Lower leg skin (tissue), 4 donors: ENCODE measurements at regions not wholly inside any gene's neighbourhood (a gene's known extent, or its start where the extent isn't known, plus 50 kb on each side); places are given as distances from the start of the nearest gene placed in this dataset.
"Not testable (repeated sequence)": the region's sequence is repeated elsewhere in the genome, so short reads cannot be mapped to it uniquely, and the experiment has no call there.

ENCODE experiments used
- DNase-seq, 2 donors: peaks; one replicate each; pipeline ENCODE4 v3.0.0-alpha.2; 2019; ENCODE audit warnings: low spot score in 2 of 2
- H3K4me3 ChIP-seq: fragments of 200-600 bp; sonication (generic); 2 replicates; pipeline ENCODE4 v1.5.1; 2017; ENCODE audit warnings: mild to moderate bottlenecking, low read depth; ENCODE audit not compliant: poor library complexity, severe bottlenecking
- POLR2A ChIP-seq, 2 donors: fragments of 450-650 bp; IDR thresholded peaks; one replicate each; pipeline ENCODE4 v1.6.1; 2016 to 2017; ENCODE audit warnings: antibody characterized with exemption in 2 of 2, mild to moderate bottlenecking in 1 of 2, moderate library complexity in 1 of 2
- WGBS, 2 donors: methylation state at CpG; one replicate each; pipeline ENCODE4 v1.1.5; 2018; 5-methylcytosine and 5-hydroxymethylcytosine counted together
- intact Hi-C: fragments of 100-400 bp; cut with DNase I; formaldehyde crosslinking; loops from one replicate; pipeline ENCODE4 v1.15.0; 2023; ENCODE audit warnings: low total_unique reads
- TF ChIP-seq, protein P1 (sequence below), 3 donors: fragments of 450-650 bp; IDR thresholded peaks; one replicate each; pipeline ENCODE4 v1.5.1; 2016; ENCODE audit warnings: antibody characterized with exemption in 3 of 3, mild to moderate bottlenecking in 3 of 3, moderate library complexity in 2 of 3

DNA sequence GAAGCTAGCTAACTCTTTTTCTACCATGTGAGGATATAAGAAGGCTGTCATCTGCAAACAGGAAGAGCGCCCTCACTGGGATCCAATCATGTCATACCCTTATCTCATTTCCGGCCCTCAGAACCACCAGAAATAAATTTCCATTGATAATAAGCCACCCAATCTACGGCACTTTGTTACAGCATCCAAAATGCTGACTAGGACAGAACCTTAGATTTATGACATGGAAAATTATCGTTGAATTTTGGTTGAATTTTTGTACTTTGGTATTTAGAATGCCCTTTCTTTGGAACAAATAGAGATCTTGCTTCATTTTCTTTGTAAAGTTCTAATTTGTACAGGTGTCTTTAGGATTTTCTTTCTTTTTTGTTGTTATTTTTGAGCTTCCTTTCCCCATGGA lies 53.3 kb upstream of the CYLC2 start:
- no peak for DNase-seq
- TF ChIP-seq POLR2A (IDR thresholded peaks at IDR 0.05): no peak
- TF ChIP-seq, protein P1, sequence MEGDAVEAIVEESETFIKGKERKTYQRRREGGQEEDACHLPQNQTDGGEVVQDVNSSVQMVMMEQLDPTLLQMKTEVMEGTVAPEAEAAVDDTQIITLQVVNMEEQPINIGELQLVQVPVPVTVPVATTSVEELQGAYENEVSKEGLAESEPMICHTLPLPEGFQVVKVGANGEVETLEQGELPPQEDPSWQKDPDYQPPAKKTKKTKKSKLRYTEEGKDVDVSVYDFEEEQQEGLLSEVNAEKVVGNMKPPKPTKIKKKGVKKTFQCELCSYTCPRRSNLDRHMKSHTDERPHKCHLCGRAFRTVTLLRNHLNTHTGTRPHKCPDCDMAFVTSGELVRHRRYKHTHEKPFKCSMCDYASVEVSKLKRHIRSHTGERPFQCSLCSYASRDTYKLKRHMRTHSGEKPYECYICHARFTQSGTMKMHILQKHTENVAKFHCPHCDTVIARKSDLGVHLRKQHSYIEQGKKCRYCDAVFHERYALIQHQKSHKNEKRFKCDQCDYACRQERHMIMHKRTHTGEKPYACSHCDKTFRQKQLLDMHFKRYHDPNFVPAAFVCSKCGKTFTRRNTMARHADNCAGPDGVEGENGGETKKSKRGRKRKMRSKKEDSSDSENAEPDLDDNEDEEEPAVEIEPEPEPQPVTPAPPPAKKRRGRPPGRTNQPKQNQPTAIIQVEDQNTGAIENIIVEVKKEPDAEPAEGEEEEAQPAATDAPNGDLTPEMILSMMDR (IDR thresholded peaks at IDR 0.05): no peak
- intact Hi-C loops: no loop called here
- WGBS, 2 donors: 86 to 88% methylated on average over 4 of the region's 4 CpGs
- H3K4me3 ChIP-seq: no peak overlapping the region

- no peak for DNase-seq
- no peak overlapping the region for H3K4me3 ChIP-seq
- WGBS, 2 donors: 49 to 81% methylated on average over 1 of the region's 1 CpG
- TF ChIP-seq POLR2A (IDR thresholded peaks at IDR 0.05): no peak
- intact Hi-C loops: no loop called here
Measured at GRCh38 chr9:102922526-102922925, 72.6 kb upstream of the CYLC2 start.

DNA sequence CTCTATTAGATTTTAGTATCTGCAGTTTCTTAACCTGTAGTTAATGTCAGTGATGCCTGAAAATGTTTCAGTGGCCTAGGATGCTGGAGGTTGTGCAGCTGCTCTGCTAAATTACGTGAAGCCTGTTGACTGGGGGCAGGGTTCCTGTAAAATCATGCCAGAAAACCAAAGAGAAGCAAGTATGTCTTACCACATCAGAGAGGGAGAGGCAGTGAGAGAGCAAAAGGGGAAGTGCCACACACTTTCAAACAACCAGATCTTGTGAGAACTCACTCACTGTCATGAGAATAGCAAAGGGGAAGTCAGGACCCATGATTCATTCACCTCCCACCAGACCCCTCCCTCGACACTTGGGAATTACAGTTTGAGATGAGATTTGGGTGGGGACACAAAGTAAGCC lies 83.9 kb upstream of the CYLC2 start:
- WGBS, 2 donors: 24 to 39% methylated on average over 2 of the region's 2 CpGs
- TF ChIP-seq, protein P1 (IDR thresholded peaks at IDR 0.05): no peak
- TF ChIP-seq POLR2A (IDR thresholded peaks at IDR 0.05): no peak
- no peak for DNase-seq
- intact Hi-C loops: no loop called here
- no peak overlapping the region for H3K4me3 ChIP-seq

DNA sequence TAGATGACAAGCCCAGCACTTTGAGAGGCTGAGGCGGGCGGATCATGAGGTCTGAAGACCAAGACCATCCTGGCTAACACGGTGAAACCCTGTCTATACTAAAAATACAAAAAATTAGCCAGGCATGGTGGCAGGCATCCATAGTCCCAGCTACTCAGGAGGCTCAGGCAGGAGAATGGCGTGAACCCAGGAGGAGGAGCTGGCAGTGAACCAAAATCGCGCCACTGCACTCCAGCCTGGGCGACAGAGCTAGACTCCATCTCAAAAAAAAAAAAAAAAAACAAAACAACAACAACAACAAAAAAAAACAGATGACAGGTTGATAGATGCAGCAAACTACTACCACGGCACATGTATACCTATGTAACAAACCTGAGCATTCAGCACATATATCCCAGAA lies 89.3 kb upstream of the CYLC2 start:
- DNase-seq, H3K4me3 ChIP-seq, intact Hi-C loops: not testable (repeated sequence)
- 75 to 81% methylated on average over 8 of the region's 8 CpGs for WGBS, 2 donors

DNA sequence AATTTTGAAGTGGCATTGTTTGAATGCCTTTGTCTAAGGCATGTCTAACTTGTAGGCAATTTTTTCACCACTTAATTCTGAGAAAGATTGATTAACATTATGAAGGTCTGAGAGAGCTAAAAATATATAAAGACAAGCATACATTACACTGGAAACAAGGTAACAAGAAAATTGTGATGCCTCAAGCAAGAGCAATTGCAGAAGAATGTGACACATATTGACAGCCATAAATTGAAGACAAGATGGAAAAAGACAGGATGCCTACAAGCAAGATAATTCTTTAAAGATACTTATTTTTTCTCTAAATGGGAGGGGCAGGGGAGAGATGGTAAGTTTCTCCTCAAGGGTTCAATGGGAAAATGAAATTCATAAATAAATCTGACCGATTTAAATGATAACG lies 103.1 kb upstream of the CYLC2 start:
- intact Hi-C loops: no loop called here
- no peak for DNase-seq
- WGBS, 2 donors: 40 to 63% methylated on average over 2 of the region's 2 CpGs
- H3K4me3 ChIP-seq: no peak overlapping the region
- TF ChIP-seq, protein P1 (IDR thresholded peaks at IDR 0.05): no peak
- no peak for TF ChIP-seq POLR2A (IDR thresholded peaks at IDR 0.05)

- 94 to 95% methylated on average over 5 of the region's 5 CpGs for WGBS, 2 donors
Measured at GRCh38 chr9:102888747-102889146, 106.4 kb upstream of the CYLC2 start.

DNA sequence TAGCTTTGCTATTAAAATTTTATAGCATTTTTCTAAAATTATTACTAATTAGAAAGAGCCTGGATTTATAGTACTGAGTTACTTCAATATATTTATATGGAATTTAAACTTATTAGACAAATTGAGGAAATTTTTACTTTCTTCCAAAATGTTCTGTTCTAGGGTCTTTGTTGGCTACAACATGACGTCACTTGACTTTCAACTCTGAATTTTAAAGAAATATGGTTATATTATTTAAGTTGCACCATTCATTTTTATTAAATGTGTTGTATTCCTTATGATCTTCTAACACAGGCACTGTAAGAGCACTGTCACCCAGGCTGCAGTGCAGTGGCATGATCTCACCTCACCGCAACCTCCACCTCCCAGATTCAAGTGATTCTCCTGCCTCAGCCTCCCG lies 119.4 kb upstream of the CYLC2 start:
- intact Hi-C loops: no loop called here
- TF ChIP-seq, protein P1 (IDR thresholded peaks at IDR 0.05): no peak
- TF ChIP-seq POLR2A (IDR thresholded peaks at IDR 0.05): no peak
- whole genome bisulfite sequencing, 2 donors: 83 to 89% methylated on average over 3 of the region's 3 CpGs
- no peak overlapping the region for H3K4me3 ChIP-seq
- DNase-seq: no peak

More at GRCh38 chr9:102888747-102889146, 106.4 kb upstream of the CYLC2 start:
- intact Hi-C loops, DNase-seq, H3K4me3 ChIP-seq: not testable (repeated sequence)
